ENCODE measurements at regions not wholly inside any gene's neighbourhood (a gene's known extent, or its start where the extent isn't known, plus 50 kb on each side); places are given as distances from the start of the nearest gene placed in this dataset.

DNA sequence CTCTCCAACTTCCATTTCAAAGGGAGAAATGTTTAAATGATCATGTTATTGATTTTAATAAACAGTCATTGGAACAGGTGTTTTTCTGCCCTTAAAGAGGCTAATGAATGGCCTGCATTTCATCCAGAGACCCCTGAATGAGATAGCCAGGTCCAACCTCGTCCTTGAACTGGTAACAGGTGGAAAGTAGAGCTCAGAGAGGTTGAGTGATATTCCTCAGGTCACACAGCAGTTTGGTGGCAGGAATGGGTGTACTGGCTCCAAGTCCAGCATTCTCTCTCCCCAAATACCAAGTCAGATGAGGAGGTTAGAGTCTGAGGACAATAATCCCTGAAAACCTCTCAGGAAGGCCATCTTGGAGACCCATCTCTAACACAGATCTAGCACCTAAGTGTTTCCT lies 81.7 kb upstream of the ANO1 start:
- no peaks in the 10 kb centered on the region for H3K27me3 ChIP-seq (ENCODE audit: insufficient read depth, low read length)
- DNase-seq (ENCODE audit: low read depth, low spot score): no peak
- peaks cover 0 to 7% of the 10 kb centered on the region in 2 experiments; a peak in 1 of 4 replicates for H3K4me1 ChIP-seq (ENCODE audit: control insufficient read depth in 1 of 2, insufficient read depth in 2 of 2, low read length in 2 of 2)
- no peaks in the 10 kb centered on the region for H3K79me2 ChIP-seq (ENCODE audit: insufficient read depth, low read length)
- intact Hi-C loops (cut with micrococcal nuclease): no loop called here
- H2AFZ ChIP-seq (ENCODE audit: low read depth, low read length, poor library complexity, severe bottlenecking): no peak overlapping the region
- H3K9me3 ChIP-seq (ENCODE audit: control insufficient read depth in 1 of 2, insufficient read depth in 1 of 2, low read depth in 1 of 2, low read length in 2 of 2): no peaks in the 10 kb centered on the region; a peak in 2 of 4 replicates
- ChIA-PET POLR2A (no interaction called here), RAD21 (ENCODE audit: low non-redundant PET in 1 of 2, low total read pairs in 2 of 2, uncharacterized antibody in 2 of 2, unreplicated experiment in 2 of 2) (no interaction called here), CTCF (no interaction called here)
- H3K4me3 ChIP-seq (replicated peaks in 1 of 2; ENCODE audit: low read depth in 1 of 2, low read length in 2 of 2): no peak overlapping the region
- H3K9me2 ChIP-seq (ENCODE audit: insufficient read depth): no peaks in the 10 kb centered on the region
- no peak for ATAC-seq
- no peaks in the 10 kb centered on the region for H3K36me3 ChIP-seq (ENCODE audit: control insufficient read depth in 1 of 2, insufficient read depth in 2 of 2, low read length in 2 of 2)
- H3K27ac ChIP-seq (ENCODE audit: low read depth, low read length): no peak overlapping the region
- H4K20me1 ChIP-seq (ENCODE audit: insufficient read depth): no peaks in the 10 kb centered on the region
- H3K9ac ChIP-seq (ENCODE audit: low read length): no peak overlapping the region
- H3K4me2 ChIP-seq (ENCODE audit: low read length): no peak overlapping the region
- TF ChIP-seq FOSL1 (IDR thresholded peaks at IDR 0.05; ENCODE audit: low read depth): no peak
- TF ChIP-seq, protein P1, sequence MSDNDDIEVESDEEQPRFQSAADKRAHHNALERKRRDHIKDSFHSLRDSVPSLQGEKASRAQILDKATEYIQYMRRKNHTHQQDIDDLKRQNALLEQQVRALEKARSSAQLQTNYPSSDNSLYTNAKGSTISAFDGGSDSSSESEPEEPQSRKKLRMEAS (IDR thresholded peaks at IDR 0.05): no peak
- no peak for TF ChIP-seq RAD21 (IDR thresholded peaks at IDR 0.05; ENCODE audit: low read depth)
- TF ChIP-seq TCF7L2 (IDR thresholded peaks at IDR 0.05; ENCODE audit: borderline replicate concordance, extremely low read depth, insufficient read depth, insufficient read length): no peak
- no TSS peak for BruUV-seq (replicated peaks)

DNA sequence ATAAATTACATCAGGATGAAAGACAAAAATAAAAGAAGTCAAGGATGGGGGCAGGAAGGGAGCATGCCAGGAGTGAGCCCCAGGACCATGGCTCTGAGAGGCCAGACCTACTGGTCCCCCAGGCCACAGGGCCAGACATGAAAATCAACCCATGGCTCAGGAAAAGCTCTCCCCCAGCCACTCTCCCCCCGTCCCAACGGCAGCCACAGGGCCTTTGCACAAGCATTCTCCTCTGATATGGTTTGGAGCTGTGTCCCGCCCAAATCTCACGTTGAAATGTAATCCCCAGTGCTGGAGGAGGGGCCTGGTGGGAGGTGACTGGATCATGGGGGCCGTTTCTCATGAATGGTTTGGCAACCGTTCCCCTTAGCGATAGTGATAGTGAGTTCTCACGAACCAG lies 80.8 kb upstream of the ANO1 start:
- Histone ChIP-seq H2AFZ (ENCODE audit: low read depth, low read length, poor library complexity, severe bottlenecking) (no peak overlapping the region), H3K9ac (ENCODE audit: low read length) (no peak overlapping the region), H4K20me1 (ENCODE audit: insufficient read depth) (no peaks in the 10 kb centered on the region), H3K27me3 (ENCODE audit: insufficient read depth, low read length) (no peaks in the 10 kb centered on the region), H3K4me3 (replicated peaks in 1 of 2; ENCODE audit: low read depth in 1 of 2, low read length in 2 of 2) (no peak overlapping the region), H3K9me3 (ENCODE audit: control insufficient read depth in 1 of 2, insufficient read depth in 1 of 2, low read depth in 1 of 2, low read length in 2 of 2) (no peaks in the 10 kb centered on the region; a peak in 2 of 4 replicates), H3K36me3 (ENCODE audit: control insufficient read depth in 1 of 2, insufficient read depth in 2 of 2, low read length in 2 of 2) (no peaks in the 10 kb centered on the region), H3K79me2 (ENCODE audit: insufficient read depth, low read length) (no peaks in the 10 kb centered on the region), H3K27ac (ENCODE audit: low read depth, low read length) (no peak overlapping the region), H3K4me2 (ENCODE audit: low read length) (no peak overlapping the region), H3K4me1 (ENCODE audit: control insufficient read depth in 1 of 2, insufficient read depth in 2 of 2, low read length in 2 of 2) (peaks cover 0 to 7% of the 10 kb centered on the region in 2 experiments; a peak in 1 of 4 replicates), H3K9me2 (ENCODE audit: insufficient read depth) (no peaks in the 10 kb centered on the region)
- ChIA-PET POLR2A (interaction anchor here (0.5 kb wide), 1 partner anchor 42 kb away, joined by 3 read pairs; no protein-coding TSS in a partner anchor), RAD21 (ENCODE audit: low non-redundant PET in 1 of 2, low total read pairs in 2 of 2, uncharacterized antibody in 2 of 2, unreplicated experiment in 2 of 2) (no interaction called here), CTCF (no interaction called here)
- BruUV-seq (replicated peaks): no TSS peak
- ATAC-seq: no peak
- intact Hi-C loops (cut with micrococcal nuclease): no loop called here
- DNase-seq (ENCODE audit: low read depth, low spot score): no peak
- no peak for TF ChIP-seq YY1 (IDR thresholded peaks at IDR 0.05; ENCODE audit: extremely low read depth, insufficient replicate concordance, low read depth, low read length)
- TF ChIP-seq CEBPB (IDR thresholded peaks at IDR 0.05; ENCODE audit: low read depth): no peak
- no peak for TF ChIP-seq EGR1 (IDR thresholded peaks at IDR 0.05; ENCODE audit: low read depth)
- TF ChIP-seq ELF1 (IDR thresholded peaks at IDR 0.05; ENCODE audit: borderline replicate concordance, low read depth): no peak
- TF ChIP-seq, protein P2, sequence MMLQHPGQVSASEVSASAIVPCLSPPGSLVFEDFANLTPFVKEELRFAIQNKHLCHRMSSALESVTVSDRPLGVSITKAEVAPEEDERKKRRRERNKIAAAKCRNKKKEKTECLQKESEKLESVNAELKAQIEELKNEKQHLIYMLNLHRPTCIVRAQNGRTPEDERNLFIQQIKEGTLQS (IDR thresholded peaks at IDR 0.05): no peak
- TF ChIP-seq, protein P3, sequence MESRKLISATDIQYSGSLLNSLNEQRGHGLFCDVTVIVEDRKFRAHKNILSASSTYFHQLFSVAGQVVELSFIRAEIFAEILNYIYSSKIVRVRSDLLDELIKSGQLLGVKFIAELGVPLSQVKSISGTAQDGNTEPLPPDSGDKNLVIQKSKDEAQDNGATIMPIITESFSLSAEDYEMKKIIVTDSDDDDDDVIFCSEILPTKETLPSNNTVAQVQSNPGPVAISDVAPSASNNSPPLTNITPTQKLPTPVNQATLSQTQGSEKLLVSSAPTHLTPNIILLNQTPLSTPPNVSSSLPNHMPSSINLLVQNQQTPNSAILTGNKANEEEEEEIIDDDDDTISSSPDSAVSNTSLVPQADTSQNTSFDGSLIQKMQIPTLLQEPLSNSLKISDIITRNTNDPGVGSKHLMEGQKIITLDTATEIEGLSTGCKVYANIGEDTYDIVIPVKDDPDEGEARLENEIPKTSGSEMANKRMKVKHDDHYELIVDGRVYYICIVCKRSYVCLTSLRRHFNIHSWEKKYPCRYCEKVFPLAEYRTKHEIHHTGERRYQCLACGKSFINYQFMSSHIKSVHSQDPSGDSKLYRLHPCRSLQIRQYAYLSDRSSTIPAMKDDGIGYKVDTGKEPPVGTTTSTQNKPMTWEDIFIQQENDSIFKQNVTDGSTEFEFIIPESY (IDR thresholded peaks at IDR 0.05; ENCODE audit: extremely low read depth, insufficient replicate concordance, low read length): no peak
- TF ChIP-seq TCF7L2 (IDR thresholded peaks at IDR 0.05; ENCODE audit: borderline replicate concordance, extremely low read depth, insufficient read depth, insufficient read length): no peak
- TF ChIP-seq CBX3 (IDR thresholded peaks at IDR 0.05; ENCODE audit: low read depth): no peak
- TF ChIP-seq POLR2AphosphoS5 (IDR thresholded peaks at IDR 0.05; ENCODE audit: low read depth, low read length): no peak
- TF ChIP-seq, protein P4, sequence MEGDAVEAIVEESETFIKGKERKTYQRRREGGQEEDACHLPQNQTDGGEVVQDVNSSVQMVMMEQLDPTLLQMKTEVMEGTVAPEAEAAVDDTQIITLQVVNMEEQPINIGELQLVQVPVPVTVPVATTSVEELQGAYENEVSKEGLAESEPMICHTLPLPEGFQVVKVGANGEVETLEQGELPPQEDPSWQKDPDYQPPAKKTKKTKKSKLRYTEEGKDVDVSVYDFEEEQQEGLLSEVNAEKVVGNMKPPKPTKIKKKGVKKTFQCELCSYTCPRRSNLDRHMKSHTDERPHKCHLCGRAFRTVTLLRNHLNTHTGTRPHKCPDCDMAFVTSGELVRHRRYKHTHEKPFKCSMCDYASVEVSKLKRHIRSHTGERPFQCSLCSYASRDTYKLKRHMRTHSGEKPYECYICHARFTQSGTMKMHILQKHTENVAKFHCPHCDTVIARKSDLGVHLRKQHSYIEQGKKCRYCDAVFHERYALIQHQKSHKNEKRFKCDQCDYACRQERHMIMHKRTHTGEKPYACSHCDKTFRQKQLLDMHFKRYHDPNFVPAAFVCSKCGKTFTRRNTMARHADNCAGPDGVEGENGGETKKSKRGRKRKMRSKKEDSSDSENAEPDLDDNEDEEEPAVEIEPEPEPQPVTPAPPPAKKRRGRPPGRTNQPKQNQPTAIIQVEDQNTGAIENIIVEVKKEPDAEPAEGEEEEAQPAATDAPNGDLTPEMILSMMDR (IDR thresholded peaks at IDR 0.05 in 2 of 3, conservative IDR thresholded peaks at IDR 0.05 in 1 of 3; ENCODE audit: borderline replicate concordance in 1 of 3, insufficient read depth in 1 of 3, low read depth in 2 of 3, low read length in 2 of 3): no peak
- no peak for TF ChIP-seq ZFX (IDR thresholded peaks at IDR 0.05)

Measured in HCT116 (cell line).